ENCODE measurements at regions not wholly inside any gene's neighbourhood (a gene's known extent, or its start where the extent isn't known, plus 50 kb on each side); places are given as distances from the start of the nearest gene placed in this dataset.

DNA sequence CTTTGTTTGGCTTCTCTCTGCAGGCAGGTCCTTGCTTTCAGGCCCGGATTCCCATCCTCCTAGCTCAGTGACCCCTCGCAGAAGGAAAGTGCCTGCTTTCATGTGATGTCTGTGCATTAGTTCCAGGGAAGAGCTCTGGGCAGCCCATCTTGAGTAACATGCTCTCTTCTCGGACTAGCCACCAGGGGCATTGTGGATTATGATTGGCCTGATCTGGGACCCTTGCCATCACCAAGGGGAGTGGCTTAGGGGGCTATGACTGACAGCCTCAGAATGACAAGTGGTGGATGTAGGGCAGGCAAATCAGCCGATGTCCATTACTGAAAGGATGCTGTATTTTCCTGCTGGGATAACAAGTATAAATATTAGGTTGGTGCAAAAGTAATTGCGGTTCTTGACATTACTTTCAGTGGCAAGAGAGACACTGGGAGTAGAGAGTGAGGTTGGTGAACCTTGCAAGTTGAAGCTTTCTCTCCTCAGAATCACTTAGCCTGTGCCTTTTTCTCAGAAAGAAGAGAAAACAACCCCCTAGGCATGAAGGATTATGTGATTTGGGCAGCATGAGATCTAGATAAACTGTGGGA, 71.5 kb upstream of the MPHOSPH6 start:
- POLR2A ChIA-PET, result no interaction called here
- H3K4me1 ChIP-seq (ENCODE audit: insufficient read depth, low read length), result no peaks in the 10 kb centered on the region
- H3K9ac ChIP-seq (ENCODE audit: insufficient read depth, low read depth, low read length), result no peak overlapping the region
- H3K27me3 ChIP-seq (ENCODE audit: control insufficient read depth in 1 of 2, insufficient read depth in 2 of 2, low read length in 2 of 2), result no peaks in the 10 kb centered on the region
- H3K27ac ChIP-seq (ENCODE audit: extremely low read length, insufficient read depth, low read length), result no peak overlapping the region
- no TSS peak for BruUV-seq (replicated peaks)
- ATAC-seq (no peak), FAIRE-seq (no peak), DNase-seq (ENCODE audit: low spot score) (no peak)
- no peak overlapping the region for H3K4me3 ChIP-seq (replicated peaks in 1 of 3; ENCODE audit: insufficient read depth in 1 of 3, low read depth in 2 of 3, low read length in 3 of 3)
- no peaks in the 10 kb centered on the region for H3K9me3 ChIP-seq (ENCODE audit: low read length)
- no peaks in the 10 kb centered on the region for H3K79me2 ChIP-seq (ENCODE audit: insufficient read depth, low read length)
- no peaks in the 10 kb centered on the region for H3K36me3 ChIP-seq (replicated peaks in 1 of 2; ENCODE audit: control insufficient read depth in 1 of 2, insufficient read depth in 2 of 2, low read length in 2 of 2)
- CTCF ChIA-PET (ENCODE audit: low intra/inter-chr PET ratio, low total read pairs), result no interaction called here
- no peak overlapping the region for H2AFZ ChIP-seq (ENCODE audit: low read length)
- intact Hi-C loops (cut with micrococcal nuclease; ENCODE audit: unreplicated experiment), result no loop called here
- H4K20me1 ChIP-seq (ENCODE audit: insufficient read depth, low read length), result no peaks in the 10 kb centered on the region
- in situ Hi-C loops (cut with HindIII; ENCODE audit: extremely low pct_ligation_motif_present, low pct_unique_long_range_greater_than_20kb), result no loop called here
- H3K4me2 ChIP-seq (ENCODE audit: low read depth, low read length), result no peak overlapping the region
- WGBS (ENCODE audit: low lambda C conversion rate), result 43% methylated on average over 5 of the region's 5 CpGs
- TF ChIP-seq, protein P1, sequence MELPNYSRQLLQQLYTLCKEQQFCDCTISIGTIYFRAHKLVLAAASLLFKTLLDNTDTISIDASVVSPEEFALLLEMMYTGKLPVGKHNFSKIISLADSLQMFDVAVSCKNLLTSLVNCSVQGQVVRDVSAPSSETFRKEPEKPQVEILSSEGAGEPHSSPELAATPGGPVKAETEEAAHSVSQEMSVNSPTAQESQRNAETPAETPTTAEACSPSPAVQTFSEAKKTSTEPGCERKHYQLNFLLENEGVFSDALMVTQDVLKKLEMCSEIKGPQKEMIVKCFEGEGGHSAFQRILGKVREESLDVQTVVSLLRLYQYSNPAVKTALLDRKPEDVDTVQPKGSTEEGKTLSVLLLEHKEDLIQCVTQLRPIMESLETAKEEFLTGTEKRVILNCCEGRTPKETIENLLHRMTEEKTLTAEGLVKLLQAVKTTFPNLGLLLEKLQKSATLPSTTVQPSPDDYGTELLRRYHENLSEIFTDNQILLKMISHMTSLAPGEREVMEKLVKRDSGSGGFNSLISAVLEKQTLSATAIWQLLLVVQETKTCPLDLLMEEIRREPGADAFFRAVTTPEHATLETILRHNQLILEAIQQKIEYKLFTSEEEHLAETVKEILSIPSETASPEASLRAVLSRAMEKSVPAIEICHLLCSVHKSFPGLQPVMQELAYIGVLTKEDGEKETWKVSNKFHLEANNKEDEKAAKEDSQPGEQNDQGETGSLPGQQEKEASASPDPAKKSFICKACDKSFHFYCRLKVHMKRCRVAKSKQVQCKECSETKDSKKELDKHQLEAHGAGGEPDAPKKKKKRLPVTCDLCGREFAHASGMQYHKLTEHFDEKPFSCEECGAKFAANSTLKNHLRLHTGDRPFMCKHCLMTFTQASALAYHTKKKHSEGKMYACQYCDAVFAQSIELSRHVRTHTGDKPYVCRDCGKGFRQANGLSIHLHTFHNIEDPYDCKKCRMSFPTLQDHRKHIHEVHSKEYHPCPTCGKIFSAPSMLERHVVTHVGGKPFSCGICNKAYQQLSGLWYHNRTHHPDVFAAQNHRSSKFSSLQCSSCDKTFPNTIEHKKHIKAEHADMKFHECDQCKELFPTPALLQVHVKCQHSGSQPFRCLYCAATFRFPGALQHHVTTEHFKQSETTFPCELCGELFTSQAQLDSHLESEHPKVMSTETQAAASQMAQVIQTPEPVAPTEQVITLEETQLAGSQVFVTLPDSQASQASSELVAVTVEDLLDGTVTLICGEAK (IDR thresholded peaks at IDR 0.05), result peak; percentile 68
- TF ChIP-seq, protein P1 (CRISPR knock-in tag; IDR thresholded peaks at IDR 0.05), result no peak
- TF ChIP-seq RBM39 (IDR thresholded peaks at IDR 0.05; ENCODE audit: low read depth, low read length, poor library complexity, severe bottlenecking) (no peak), SRSF1 (optimal IDR thresholded peaks at IDR 0.05; ENCODE audit: low read depth, low read length) (no peak)
- TF ChIP-seq, protein P2, sequence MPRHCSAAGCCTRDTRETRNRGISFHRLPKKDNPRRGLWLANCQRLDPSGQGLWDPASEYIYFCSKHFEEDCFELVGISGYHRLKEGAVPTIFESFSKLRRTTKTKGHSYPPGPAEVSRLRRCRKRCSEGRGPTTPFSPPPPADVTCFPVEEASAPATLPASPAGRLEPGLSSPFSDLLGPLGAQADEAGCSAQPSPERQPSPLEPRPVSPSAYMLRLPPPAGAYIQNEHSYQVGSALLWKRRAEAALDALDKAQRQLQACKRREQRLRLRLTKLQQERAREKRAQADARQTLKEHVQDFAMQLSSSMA (CRISPR knock-in tag; IDR thresholded peaks at IDR 0.05), result no peak
